Fibroblast of skin of scalp (primary cell): ENCODE measurements at regions not wholly inside any gene's neighbourhood (a gene's known extent, or its start where the extent isn't known, plus 50 kb on each side); places are given as distances from the start of the nearest gene placed in this dataset.

Experiments used
- DNase-seq: peaks from one replicate; pipeline ENCODE4 v3.0.0-alpha.2; 2013

DNA sequence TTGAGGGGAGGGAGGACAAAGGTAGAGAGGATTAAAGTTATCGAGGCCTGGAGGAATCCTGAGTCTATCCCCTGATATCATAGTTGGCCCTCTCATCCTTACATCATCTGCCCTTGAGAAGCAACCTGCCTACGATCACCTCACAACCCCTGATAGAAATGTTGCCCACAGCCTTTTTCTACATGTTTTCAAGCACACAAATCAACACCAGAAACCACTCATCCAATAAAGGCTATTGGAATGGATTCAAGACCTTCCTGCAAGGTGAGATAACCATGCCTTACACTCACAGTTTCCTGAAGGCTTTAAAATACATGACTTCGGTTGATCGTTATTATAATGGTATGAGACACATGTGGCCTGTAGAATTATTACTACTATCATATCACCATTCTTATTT is 175.7 kb upstream of the EGLN3 start:
- DNase-seq: no peak

DNA sequence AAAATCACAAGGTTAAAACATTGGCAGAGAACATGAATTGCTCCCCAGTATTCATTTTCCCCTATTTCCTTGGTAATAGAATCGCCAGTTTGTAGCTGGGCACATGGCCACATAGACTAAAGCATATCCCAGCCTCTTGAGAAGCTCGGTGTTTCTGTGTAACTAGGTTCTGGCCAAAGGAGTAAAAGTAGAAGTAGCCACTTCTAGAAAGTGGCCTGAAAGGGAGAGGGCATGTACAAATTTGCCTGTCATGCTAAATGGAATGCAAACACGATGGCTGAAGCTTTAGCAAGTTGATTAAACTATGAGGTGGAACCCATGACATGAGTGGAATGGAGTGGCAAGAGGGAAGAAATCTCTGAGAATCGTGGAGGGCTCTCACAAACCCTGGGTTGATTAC is 173.7 kb upstream of the EGLN3 start:
- DNase-seq: no peak

DNA sequence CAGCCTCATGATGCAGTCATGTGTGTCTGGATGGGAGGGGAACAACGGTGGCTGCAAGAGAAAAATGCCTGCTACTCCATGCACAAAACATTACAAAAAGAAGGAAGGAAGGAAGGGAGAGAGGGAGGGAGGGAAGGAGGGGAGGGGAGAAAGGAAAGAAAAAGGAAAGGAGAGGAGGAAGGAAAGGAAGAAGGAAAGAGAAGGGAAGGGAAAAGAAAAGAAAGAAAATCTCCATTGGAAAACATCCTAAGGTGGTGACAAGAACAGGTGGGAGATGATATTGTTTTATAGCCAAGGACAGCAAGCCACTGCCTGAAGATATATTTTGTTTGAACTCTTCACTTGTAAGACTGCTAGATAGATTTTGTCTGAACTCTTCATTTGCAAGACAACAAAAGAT is 171.8 kb upstream of the EGLN3 start:
- DNase-seq: no peak

DNA sequence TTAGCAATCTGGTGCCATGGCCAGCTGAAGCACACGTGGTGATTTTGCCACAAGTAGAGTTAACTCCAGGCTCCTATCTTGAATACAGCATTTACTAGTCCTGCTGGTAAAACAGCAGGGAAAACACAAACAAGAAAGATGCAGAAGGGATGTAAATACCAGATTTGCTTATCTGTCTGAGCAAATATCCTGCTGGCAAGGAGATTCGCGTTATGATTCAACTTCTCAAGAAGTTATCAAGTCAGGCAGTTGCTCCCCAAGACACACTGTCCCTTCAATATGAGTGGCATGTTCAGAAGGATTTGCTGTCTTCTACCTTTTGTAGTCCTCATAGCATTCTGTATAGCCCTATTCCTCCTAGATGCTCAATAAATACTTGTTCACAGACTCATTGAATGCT is 171.2 kb upstream of the EGLN3 start:
- no peak for DNase-seq

DNA sequence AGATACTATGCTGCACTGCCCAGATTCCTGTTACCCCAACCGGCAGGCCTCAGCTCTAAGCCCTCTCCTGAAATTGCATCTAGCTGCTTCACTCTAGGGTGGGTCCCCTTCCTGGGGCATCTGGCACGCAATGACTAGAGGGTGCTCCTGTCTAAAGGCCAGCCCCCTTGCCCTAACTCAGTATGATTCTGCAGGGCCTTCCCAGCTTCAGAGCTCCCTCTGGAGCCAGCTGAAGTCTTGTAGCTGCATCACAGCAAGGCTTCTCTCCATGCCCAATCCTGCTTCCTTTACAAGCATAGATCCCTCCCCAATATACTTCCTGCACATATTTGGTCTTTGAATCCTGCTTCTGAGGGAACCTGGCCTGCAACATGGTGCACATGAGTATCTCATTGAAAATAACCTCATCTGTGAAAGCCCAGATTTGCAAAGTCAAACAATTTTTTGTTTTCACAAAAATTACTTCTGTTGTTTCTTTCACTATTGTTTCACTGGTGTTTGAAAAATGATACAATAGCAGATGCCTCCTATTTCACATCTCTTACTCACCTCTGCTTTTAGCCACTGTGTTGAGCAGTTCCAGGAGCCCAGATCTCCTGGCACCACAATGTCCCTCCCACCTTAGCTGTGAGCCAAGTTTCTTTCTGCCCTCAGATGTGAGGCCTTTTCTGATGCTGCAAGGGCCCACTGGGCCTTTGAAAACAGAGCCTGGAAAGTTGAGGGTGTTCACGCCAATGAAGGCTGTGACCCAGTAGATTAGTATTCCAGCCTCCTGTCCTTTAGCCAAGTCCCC is 169.5 kb upstream of the EGLN3 start:
- DNase-seq: no peak

DNA sequence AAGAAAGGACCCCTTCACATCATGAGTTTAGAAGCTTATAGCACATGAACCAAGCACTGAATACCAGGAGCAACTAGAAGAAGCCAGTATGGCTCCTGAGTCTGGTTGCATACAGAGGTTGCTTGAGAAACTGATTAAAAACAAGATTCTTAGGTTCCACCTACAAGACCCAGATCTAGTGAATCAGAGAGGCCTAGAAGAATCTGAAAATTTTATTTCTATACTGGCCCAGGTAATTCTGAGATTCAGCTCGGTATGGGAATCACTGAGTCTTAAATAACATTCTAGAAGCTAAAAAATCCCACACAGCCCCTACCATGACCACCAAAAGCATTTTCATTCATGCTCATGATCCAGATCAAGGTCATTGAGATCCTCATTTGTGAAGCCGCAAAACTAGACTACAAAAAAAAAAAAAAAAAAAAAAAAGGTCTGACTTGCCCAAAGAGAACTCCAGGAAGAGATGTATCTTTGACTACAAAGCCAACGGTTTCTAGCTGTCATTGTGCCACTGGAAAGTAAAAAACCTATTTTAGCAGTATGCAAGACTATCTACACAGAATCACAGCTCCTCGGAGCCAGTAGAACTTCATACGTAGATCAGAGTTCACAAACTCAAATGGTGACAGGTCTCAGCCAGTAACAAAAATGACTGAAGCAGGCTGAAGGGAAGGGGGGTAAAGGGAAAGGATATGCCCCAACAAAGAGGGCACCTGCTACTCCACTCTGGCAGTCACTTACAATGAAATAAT is 168.4 kb upstream of the EGLN3 start:
- no peak for DNase-seq

DNA sequence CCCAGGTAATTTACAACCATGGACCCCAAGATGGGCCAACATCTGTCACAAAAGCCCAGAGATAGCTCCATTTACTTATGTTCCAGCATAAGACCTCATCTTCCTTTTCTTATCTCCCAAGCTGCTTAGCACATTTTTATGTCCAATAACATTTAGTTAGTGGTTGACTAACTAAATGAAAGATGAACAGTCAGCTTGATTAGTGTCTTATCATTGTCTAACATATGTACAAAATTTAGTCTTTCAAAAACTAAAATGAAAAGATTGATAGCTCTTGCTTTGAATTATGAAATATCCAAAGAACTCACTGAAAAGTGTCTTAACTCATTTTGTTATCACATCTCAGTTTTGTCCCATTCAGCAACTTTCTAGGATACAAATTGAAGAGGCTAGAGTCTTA is 163.1 kb upstream of the EGLN3 start:
- no peak for DNase-seq

DNA sequence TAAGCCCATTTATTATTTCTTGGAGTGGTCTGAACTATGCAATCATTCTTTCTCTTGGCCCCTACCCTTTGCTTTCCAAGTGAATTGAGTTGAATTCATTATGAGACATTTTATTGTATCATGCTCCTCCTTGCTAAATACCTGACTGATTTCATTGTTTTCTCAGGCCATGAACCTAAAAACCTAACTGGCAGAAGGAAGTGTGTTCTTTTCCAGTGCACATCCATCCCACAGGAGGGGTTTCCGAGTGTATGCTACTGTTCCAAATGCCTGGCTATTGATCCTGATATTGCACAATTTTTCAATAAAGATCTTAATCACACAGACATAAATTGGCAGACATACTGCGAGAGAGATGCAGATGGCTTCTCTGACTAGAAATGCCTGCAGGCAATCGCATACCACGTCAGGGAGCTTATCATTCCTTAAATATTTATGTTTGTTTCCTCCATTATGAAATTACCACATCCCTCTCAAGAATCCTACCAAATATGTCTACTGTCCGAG is 162.2 kb upstream of the EGLN3 start:
- peak; percentile 86 for DNase-seq

DNA sequence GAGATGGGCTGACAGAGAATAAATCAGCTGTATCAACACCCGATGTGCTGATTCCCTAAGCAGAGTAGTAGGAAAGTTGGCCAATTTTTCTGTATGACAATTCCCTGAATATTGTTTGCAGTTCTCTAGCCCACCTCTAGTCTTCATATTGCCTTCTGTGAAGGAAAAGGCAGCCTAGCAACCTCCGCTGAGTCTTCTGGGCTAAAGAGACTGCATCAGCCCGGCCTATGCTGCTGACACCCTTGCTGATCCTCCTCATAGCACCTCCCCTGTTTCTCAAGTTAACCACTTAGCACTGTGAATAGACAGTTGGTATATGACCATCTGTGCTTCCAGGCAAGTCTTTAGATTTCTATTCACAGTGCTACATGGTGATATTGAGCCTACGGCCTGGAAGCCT is 161.1 kb upstream of the EGLN3 start:
- no peak for DNase-seq

DNA sequence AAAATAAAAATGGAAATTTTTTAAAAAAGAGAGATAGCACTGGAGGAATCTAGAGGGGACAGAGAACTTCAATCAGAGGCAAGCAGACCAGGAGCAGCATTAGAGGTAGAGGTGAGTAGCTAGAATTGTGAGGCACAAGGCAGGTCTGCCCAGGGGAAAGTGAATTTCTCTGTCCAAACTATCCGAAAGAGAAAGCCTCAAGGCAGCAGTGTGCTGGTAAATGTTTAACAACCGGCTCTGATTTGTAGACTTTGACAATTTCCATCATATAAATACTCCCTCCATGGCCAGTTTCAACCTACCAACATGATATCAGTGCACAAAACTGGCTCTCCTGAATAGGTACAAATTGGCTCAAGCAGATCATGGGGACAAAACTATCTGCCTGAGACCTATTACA is 160.6 kb upstream of the EGLN3 start:
- no peak for DNase-seq

DNA sequence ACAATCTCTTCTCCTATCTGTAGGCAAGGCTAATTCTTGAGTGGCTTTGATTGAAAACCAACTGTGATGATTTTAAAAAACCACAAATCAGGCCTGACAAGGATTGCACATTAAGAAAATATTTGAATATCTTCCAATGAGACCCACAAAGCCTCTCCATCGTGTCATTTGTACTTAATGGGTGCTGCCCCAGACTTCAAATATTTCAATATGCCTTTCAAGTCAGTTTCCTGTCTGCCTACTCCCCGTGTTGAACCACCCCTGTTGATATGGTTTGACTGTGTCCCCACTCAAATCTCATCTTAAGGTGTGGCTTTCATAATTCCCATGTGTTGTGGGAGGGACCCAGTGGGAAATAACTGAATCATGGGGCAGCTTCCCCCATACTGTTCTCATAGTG is 159.7 kb upstream of the EGLN3 start:
- DNase-seq: peak; percentile 42

DNA sequence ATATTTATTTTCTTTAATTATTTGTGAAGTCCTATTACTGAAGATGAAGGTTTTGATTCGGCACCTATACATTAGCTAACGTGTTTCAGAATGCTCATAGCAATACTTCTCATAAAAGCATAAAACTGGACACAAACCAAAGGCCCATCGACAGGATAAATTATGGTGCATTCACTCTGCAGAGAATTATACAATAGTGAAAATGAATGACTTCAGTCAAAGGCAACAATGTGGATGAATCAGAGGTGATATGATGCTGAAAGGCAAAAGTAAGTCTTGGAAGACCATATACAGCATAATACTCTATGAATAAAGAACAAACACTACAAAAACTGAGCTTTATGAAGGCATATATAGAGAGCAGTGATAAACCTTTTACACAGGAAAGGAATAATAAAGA is 156.6 kb upstream of the EGLN3 start:
- no peak for DNase-seq

DNA sequence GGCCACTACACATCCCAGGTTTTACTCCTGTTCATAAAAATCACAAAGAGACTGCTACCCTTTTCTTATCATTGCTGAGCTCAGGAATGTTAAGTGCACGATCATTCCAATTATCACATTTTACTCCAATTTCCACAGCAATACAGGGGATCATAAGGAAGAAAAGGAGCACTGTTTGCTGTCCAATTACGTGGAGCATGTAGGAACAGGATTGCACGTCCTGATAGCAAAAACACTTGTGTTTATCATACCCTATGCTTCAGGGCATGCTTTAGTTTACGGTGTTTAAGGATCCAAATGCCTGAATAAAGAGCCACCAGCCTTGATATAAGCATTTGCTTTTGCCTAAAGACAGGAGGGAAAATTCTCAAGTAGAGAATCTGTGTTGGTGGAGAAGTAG is 155.4 kb upstream of the EGLN3 start:
- no peak for DNase-seq

DNA sequence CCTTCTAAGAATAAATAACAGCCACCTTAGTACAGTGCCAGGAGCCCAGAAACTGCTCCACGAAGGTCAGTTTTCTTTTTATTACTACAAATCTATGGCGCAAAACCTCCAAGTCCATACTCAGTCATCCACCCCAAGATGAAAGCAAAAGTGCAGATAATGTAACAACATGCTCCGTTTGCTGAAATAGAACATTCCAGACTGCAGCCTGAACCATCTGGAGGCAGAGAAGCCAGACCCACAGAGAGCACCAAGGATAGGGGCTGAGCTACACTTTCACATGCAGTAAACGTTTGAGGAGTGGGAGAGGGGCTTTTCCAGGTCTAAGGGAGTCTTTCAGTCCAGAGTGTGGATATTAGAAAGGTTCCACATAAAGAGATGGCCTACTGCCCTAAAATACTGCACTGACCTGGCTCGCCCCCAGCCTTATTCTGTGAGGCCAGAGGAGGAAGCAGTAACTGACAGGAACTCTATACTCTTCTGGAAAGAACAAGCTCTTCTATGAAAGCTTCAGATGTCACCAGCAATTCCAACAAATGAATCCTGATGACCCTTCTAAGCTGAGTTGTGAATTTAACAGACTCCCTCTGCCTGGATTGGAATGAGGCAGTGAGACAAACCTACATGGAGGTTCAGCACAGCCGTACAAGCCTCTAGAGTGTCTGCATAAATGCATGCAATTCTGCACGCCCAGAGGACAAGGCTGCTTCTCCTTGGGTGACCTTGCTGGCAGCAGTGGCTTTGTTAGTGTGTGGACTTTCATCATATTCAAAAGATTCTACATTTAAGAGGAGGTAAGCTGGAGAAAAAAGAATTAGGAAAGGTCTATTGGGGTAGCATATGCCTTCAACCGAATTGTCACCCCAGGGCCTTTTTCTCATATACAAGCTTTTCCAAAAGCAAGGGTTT is 153.9 kb upstream of the EGLN3 start:
- DNase-seq: no peak

DNA sequence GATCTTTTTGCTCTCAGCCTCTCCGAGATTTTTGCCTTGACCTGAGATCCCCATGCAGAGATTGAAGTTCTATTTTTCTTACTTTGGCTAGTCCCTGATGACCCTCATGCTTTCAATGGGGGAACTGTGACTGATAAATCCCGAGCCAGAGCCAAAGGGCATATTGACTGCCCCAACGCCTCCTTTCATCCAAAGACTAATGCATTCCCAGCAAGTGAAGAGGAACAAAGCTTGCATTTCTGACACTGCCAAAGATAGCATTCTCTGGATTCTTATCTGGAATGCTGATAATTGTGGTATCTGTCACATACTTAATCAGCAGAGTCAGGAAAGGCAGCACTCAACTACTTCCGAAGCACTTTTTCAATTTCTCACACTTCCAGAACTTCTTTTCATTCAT is 152.3 kb upstream of the EGLN3 start:
- no peak for DNase-seq

DNA sequence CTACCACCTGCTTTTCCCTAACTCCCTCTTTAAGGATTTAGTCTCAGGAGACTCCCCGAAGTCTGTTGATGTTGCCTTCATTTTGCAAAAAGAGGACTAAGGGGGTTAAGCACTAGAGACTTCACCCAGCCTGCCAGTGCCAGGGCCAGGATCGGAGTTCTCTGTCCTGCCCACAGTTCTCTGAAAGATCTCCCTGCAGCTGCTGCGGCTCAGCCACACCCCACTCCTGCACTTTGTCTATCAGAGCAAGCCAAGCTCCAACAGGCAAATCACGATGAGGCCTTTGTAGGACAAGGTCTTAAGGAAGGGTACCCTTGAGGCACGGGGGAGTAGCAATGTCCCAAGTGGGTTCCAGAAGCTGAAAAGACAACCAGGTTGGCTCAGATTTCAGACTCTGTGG is 148.8 kb upstream of the EGLN3 start:
- no peak for DNase-seq

DNA sequence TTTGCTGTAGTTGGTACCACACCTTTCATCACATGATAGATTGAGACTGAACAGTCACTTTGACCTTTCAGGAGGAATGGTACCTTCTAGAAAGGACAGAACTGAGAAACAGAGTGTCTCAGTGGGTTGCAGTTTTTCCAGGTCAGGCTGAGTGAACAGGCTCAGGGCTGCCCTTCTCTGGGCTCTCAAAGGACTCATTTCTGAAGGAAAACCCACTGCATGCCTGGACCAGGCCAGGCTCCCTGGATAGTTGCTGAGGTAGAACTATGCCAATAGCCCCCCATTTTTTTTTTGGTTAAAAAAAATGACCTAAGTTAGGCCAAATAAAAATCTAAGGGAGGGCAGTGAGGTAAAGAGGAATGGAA is 148.1 kb upstream of the EGLN3 start:
- DNase-seq: no peak

DNA sequence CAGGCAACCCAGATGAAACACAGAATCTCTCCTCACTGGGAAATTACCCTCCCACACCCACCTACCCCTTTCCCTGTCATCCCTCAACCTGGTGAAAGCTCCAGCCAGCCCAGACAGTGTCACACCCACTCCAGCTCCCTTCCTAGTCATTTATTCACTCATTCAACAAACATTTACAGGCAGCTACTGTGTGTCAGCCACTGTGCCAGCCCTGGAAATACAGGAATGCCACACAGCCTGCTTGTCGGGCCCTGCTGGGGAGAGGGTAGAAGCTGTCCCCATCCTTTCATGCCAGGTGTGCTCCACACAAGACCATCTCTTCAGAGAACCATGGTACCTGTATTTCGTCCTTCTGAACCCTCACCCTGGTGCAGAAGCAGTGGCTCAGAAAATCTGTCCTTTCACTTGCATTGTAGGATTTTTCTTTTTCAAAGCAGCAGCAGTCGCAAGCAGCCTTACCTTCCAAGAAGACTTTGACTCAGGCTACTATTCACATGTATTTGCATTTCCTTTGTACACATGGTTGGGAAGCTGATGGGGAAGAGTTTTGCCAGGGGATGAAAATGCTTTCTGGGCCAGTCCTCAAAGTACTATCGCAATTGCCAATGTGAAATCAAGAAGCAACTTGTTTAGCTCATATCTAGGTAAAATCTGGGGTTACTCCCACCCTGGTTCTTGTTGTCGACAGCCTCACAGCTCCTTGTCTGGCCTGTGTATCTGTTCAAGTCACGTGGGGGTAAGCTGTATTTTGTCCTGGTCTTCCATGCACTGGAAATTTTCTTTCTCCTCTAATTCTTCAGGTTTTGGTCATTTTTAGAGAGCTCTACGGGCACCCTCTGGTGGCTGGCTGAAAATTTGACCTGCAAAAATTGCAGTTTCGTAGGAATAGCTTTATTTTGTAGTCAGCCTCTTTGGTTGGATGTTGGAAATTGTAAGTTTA is 147.4 kb upstream of the EGLN3 start:
- DNase-seq: peak; percentile 51

DNA sequence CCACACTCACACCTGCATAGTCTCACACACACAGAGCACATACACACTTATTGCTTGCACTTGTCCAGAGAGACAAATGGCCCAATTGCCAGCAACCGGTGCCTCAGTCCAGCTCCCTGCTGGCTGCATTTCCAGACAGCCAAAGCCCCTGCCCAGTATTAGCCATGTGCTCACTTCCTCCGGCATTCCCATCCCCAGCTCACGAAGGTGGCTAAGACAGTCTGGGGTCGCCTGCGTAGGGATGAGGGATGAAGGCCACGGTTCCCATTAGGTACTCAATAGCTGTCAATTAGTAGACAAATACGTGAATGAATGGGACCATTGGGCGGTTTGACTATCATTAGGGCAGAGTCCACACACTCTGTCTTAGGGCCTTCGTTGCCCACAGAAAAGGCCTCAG is 146.8 kb upstream of the EGLN3 start:
- no peak for DNase-seq

DNA sequence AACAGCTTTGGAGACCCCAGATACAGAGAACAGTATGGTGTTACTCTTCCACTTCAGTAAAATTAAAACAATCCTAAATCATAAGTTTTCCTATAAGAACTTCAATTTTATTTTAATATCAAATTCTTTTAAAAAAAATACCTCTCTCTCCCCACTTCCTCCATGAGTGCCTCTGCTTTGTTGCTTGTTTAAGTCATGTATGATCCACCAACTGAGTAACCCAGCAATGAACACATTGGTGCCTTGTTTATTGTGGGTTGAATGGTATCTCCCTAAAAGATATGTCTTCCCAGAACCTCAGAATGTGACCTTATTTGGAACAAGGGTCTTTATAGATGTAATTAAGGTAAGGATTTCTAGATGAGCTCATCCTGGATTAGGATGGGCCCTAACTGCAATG is 143.5 kb upstream of the EGLN3 start:
- DNase-seq: no peak

DNA sequence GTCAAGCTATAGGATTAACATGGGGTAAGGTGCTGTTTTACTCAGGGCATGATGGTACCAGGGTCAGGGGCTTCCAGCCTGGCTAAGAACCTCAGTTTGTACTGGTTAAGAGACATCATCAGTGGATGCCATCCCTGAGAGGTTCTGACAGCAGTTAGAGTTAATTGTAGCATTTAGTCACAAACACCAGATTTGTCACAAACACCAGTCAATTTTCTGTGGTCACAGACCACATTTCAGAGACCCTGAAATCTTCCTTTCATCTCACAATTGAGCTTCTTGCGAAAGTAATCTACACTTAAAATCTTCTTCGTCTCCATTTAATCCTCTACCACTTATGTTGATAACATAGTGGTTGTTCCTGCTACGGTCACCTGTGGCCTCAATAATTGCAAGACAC is 143.0 kb upstream of the EGLN3 start:
- DNase-seq: no peak

DNA sequence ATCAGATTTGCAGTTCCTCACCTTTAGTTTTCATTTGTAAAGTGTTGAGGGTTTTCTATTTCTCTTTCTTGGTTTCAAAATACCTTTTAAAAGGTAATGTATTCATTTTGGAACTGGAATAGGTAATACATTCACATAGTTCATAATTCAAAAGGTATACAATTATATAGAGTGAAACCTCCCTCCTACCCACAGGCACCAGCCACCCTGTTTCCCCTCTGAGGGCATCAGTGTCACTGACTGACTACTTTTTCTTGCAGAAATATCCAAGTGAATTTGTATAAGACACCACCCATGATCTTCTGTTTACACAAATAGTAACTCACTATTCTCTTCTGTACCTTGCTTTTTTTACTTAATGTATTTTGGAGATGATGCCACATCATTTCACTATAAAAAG is 139.6 kb upstream of the EGLN3 start:
- no peak for DNase-seq
